HG03097 (cell line): ENCODE measurements at regions not wholly inside any gene's neighbourhood (a gene's known extent, or its start where the extent isn't known, plus 50 kb on each side); places are given as distances from the start of the nearest gene placed in this dataset.
"Not testable (repeated sequence)": the region's sequence is repeated elsewhere in the genome, so short reads cannot be mapped to it uniquely, and the experiment has no call there.

Experiments used
- ATAC-seq: cut with Tn5 transposase; IDR thresholded peaks from one replicate; pipeline ENCODE4 v1.9.1; 2021; ENCODE audit not compliant: unreplicated experiment, low FRiP score

DNA sequence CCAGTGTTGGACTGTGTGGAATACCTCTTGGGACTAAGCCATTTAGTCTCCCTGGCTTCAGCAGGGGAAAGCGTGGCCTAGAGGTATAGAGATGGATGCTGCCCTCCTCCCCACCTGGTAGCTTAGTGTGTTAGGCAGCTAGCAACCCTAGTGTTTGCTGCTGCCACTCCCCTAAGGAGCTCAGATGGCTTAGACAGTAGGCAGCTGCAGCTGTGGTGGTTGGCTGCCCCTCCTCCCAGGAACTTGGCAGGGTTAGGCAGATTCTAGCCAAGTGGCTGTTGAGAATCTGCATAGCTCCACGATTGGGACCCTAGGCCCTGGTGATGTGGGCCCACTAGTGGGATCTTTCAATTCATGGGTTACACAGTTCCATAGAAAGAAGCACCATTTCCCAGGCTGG is 550.4 kb upstream of the CHAC2 start:
- ATAC-seq: no peak

DNA sequence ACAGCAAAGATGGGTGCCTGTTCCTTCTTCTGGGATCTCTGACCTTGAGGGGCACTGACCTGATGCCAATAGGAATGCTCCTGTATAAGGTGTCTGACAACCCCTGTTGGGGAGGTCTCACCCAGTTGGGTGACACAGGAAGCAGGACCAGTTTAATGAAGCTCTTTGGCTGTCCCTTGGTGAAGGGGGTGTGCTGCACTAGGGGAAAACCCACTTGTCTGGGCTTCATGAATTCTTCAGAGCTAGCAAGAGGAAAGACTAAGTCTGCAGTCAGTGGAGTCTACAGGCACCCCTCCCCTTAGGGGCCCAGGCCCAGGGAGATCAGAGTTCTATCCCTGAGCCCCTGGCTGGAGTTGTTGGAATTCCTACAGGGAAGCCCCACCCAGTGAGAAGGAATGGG is 550.8 kb upstream of the CHAC2 start:
- no peak for ATAC-seq

DNA sequence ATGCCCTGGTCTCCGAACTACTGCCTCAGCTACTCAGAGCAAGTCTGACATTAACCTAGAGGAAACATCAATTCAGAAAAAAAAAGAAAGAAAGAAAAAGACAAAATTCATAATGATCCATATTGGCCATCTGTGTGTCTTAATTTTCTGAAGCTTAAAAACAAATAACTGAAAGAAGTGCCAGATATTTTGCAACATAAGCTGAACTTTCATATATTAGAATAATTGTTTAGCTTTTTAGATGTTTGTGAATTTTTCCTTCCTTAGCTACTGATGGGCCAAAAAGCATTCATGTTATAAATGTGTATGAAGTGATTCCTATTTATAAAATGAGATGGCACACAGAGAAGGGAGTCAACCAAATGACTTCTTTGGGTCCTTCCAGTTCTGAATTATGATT is 555.0 kb upstream of the CHAC2 start:
- no peak for ATAC-seq

DNA sequence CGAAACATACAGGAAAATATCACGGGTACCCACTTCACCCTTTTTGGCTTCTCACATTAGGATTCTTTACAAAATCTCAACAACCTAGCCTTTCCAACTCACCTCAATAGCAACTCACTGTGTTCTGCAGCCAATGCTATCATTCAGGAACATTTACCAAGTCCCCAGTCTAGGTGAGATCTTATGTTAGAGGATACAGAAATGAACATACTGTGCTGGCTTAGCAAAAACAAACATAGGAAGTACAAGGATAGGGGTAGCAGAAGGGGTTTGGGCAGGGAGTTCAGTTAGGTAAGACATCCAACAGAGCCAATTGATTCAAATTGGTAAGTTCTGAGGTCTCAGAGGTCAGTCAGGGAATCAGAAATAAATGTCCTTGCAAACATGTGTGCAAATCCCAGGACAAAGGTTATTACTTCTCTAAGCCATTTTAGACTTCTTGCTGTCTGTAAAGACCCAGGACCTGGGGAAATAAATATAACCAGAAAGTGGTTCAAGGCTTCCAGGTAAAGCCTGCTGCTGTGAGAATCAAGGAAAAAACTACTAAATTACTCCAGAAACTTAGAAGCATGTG is 556.3 kb upstream of the CHAC2 start:
- no peak for ATAC-seq

DNA sequence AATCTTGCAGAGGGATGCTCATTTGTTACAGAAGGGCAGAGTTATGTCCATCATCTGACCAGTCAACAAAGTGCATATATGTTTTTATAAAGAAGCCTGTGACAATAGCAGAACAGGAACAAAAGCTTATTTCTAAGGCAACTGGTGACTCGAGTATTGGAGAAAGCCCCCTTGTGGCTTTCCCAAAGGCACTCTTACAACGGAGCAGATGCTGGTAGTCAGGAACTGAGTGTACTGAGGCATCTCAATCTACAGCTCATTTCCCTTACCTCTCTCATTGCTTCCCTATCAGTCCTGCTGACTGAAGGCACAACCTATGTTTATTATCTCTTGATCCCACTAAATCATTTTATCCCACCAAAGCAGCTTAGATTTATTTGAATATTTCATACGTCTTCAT is 557.1 kb upstream of the CHAC2 start:
- ATAC-seq: no peak

DNA sequence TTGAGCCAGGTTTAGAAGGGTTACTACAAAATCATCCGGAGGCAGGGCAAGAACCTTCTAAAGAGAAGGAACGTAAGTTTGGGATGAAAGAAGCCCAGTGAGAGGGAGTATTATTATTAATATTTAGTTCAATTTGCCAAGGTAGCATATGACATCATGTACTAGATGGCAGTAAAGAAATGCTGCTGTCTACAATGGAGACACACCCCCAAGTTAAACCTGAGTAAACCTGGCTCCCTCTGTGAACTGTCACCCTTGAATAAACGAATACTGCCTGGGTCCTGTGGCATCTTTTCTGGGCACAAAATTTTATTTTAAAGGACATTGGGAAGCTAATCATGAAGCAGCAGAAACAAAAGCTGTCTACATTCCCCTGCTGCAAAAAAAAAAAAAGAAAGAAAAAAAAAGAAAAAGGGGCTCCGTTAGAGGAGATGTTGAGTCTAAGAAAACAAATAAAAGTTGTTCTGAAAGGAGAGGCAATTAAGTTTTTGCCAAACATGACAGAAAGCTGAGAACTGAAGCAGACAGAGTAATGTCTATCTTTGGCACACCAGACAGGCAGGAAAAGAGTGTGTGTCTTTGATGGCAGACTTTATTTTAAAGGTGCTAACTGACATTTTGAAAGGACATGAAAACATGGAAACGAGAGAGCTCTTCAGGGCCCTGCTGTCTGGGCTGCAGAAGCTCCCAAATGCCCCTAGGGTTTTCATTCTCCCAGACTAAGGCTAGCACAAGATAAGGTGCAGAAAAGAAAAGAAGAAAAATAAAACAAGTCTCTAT is 557.7 kb upstream of the CHAC2 start:
- ATAC-seq: no peak

DNA sequence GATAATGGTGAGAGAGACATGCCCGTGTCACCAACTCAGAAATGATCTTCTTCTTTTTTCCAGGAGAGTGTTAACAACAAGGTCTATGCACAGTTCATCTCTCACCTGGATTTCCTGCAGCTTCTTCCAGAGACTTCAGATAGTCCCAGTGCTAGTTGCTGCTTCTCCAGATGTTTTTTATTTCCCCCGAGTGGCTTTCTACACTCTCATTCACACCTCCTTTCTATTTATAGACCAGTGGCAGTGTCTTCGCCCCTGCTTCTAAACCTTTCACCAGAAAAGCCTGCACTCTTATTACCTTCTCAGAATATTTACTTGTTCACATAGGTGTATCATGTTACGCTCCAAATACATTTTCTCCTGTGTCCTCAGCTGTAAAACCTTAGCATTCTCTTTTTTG is 558.8 kb upstream of the CHAC2 start:
- no peak for ATAC-seq

DNA sequence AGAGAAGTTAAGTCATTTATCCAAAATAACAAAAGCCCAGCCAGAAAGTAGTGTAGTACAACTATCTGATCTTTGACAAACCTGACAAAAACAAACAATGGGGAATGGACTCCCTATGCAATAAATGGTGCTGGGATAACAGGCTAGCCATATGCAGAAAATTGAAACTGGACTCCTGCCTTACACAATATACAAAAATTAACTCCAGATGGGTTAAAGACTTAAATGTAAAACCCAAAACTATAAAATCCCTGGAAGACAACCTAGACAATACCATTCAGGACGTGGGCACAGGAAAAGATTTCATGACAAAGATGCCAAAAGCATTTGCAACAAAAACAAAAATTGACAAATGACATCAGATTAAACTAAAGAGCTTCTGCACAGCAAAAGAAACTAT is 561.4 kb upstream of the CHAC2 start:
- ATAC-seq: not testable (repeated sequence)

DNA sequence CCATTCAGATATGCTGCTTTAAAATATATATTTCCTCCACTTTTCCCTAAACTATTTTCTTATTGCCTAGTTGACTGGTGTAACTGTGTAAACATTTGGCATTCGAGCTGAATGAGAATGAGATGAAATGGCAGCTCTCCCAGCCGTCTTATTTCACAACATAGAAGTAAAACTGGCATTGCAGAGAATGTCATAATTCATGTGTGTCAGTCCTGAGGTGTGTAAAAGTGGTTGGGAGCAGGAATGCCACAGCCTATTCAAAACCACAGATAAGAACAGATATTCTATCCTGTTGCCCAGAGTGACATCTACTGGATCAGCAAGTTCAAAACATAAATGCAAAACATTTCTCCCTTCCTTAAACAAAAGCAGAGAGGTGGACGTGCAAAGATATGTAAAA is 565.5 kb upstream of the CHAC2 start:
- no peak for ATAC-seq

DNA sequence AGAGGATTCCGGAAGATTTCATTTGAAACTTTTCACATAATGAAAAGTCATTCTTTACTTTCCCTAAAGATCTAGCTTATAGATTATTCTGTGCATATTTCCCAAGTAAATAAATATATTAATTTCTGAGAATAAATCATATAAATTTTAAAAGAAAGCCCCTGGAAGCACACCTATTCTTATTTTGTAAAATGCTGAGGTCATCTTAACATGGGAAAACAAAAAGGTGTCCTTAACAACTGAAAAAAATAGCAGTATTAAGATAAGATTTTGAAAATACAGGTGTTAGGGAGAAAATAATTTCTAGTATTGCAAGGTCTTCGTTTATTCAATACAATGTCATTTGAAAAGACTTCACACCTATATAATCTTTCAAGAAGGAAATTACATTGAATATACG is 567.5 kb upstream of the CHAC2 start:
- ATAC-seq: no peak

DNA sequence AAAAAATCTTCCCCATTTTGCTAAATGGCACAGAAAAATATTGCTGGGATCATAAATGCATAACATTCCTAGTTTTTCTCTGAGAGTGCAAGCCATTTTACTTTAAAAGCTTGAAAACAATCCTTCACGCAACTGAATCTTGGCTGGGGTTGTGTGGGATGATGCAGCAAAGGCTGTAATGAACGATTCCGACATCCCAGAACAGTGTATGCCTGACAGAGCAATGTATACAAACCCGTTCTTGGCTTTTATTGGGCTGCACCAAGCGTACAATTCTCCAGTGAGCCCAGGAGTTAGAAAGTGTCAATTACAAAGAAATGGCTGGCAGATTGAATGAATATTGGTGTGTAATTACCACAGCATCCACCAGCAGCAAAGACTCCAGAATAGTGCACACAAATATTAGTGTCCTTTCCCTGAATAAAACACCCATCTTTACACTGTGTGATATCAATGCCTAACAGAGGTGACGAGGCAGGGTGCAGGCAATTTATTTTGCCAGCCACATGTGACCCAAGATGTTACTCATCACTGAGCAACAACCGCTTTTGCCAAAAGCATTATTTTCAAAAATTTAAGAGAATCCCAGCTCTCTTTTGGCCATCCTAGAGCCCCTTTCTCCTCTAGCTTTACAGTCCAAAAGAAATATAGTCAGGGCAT is 578.6 kb upstream of the CHAC2 start:
- no peak for ATAC-seq

DNA sequence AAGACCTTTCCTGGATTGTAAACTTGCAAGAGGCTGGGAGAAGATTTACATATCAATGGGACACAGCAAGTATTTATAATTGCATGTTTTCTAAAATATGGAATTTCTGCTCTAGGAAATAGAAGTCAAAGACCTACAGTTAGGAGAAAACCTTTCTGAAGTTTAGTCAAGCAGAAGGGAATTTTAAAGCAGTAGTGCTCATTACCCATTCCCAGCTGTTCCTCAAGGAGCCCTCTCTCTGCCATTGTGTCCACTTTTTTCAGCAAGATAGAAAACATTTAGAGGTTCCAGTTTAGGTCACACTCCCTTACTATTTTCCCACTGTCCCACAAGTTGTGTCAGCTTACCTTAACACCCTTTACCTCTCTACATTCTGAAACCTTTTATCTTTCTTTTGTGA is 584.0 kb upstream of the CHAC2 start:
- ATAC-seq: no peak

DNA sequence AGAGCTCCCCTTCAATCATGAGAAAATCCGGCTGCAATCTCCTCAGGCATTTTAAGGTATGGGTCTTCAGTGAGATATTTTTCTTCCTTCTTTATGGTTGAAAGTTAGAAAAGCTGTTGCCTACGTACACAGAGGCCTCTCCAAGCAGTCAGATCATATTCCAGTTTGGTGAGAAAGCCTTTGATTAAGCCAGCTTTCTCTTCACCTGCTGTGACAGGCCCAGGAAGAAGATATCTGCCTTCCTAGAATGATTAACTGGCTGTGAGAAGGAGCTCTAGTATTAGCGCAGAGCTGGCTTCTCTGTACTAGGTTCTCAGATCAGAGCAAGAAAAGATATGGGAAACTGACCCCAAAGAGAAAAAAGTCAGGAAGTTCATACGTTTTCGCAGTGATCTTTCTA is 585.0 kb upstream of the CHAC2 start:
- ATAC-seq: no peak

DNA sequence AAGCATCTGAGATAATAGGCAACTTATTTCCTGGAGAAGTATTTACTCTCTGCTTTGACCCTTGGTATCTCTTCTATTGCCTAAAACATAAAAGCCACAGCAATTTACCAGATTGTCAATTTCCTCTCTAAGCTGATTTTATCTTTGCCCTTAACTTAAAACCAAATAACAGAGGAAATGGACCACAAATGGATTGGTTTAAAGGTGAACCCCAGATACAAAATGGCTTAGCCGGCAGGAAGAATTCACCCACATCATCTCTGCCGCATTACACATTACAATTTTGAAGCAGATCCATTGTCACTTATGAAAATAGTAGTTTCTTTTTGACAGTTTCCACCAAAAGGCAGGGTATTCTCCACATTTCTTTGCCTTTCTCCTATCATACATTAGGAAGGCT is 585.8 kb upstream of the CHAC2 start:
- no peak for ATAC-seq

DNA sequence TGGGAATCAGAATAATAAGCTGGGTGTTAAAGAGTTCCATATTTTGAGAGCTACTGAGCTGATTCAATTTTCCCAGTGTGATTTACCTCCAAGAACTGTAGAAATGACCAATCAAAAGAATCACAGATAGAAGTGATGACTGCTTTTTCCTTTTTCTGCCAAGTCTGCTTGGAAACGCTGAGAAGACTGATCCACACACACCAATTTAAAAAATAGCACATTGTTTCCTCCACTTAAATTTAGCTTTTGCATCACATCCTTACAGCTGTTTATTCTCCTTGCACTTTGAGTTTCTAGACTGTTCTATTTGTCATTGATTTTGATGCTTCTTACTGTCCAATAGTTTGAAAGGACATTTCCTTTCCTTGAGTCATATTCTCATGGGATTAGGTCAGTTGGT is 590.3 kb upstream of the CHAC2 start:
- ATAC-seq: no peak

DNA sequence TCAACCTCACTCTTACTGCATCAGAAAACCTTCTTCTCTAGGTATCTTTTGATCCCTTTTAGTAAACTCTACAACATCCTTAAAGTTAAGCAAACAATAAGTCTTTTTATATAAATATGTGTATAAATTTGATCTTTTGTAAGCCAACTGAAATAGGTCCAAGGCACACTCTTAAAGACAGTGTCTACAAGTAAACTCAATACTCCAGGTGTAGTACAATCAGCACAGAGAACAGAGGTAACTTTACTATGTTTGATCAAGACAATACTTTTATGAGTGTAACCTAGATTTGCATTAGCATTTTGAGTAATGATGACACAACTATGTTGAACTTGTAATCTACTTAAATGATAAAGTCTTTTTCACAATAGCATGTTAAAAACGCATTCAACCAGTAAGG is 593.1 kb upstream of the CHAC2 start:
- ATAC-seq: no peak

DNA sequence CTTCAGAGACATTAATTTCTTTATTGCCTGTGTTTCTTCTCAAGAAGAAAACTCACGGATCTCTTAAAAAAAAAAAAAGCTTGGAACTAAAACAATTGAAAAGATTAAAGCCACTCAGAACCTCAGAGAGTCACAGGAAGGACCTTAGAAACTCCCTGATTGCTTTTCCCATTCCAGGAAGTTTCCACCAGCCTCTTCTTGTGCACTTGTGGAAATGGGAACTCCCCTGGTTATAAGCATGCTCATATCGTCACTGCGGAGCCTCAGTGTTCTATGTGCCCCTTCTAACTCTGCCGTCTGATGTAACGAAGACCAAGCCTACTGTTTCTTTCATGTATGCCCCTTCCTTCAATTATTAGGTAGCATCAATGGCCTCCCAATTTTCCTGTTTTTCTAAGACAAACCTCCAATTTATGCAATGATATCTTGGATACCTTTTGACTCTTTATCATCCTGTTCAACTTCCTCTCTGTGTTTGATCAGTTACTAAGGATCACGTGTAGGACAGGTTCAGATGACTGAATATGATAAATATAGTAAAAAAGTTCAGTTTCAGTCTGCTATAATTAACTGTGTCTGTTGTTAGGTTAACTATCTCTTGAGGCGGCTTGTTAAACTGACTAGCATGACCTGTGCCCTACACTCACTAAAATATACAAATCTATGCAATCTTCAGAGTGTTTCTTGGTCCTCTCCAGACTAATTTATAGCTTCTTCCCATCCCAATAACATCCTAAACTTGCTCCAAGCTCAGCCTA is 593.7 kb upstream of the CHAC2 start:
- ATAC-seq: no peak

DNA sequence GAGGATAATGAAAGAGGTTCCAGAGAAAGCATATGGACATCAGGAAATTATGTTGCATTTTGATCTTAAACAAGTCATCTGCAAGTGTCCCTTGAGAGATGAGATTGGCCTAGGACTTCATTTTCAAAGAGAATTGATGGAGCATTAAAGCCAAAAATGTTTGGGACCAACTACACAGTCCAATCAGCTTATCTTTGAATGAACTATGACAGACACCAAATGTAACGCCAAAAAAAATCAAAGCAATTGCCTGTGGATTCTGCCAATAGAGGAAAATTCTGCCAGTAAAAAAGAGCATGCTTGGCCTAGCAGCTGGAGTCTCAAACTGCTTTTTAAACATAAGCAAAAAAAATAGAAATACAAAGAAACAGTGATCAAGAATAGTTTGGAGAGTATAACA is 594.5 kb upstream of the CHAC2 start:
- no peak for ATAC-seq

DNA sequence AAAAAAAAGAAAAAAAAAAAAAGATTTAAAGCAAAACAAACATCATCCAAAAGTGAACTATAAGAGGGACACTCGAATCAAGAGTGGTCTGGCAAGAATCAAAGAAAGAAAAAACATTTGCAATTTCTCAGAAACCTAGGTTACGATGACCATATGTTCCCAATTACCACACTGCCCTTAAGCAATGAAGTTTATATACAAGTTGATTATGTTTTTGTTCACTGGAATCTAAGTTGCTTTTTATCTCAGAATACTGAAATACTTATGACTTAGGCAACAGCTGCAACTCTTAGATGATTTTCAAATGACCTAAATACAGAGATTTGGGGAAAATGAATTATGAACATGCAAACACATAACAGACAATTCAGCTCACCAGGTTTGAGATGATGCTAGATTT is 597.1 kb upstream of the CHAC2 start:
- ATAC-seq: no peak

DNA sequence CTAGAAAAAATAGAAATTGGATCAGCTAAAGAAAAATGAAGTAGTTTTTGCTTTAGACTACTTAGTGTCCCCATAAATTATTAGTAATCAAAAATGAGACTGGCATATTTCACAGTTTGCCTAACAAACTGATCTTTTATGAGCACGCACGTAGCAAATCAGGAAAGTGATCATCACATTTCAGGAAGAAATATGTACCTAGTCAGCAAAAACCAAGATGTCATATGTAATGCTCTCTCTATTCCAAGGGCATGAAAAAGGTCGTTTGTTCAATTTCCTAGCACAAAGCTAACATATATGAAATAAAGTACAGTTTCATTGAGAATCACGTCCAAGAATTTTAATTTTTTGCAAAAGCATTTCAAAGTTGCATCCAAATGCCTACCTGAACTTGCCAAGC is 600.4 kb upstream of the CHAC2 start:
- no peak for ATAC-seq

DNA sequence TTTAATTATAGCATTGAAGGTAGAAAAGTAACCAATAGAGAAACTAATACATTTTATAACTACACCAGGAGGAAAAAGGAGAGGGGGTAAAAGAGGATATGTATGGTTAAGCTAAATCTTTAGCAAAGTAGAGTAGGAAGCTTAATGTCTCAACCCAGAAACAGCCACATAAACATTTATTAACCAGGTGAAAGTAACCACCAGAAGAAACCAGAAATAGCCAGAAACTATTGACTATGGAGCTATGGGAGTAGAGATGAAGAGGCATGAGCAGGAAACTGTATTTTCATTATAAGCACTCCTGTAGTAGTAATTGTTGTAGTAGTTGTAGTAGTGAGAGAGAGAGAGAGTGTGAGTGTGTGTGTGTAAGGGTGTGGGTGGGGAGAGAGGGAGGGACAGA is 617.5 kb upstream of the CHAC2 start:
- no peak for ATAC-seq
